Natural killer cell (primary cell): ENCODE measurements at regions not wholly inside any gene's neighbourhood (a gene's known extent, or its start where the extent isn't known, plus 50 kb on each side); places are given as distances from the start of the nearest gene placed in this dataset.
"Not testable (repeated sequence)": the region's sequence is repeated elsewhere in the genome, so short reads cannot be mapped to it uniquely, and the experiment has no call there.

Experiments
- ATAC-seq, 3 donors: fragments of 150-1000 bp in 2 of 3; fragments of 200-7000 bp in 1 of 3; cut with Tn5 transposase; 1 replicate in 1 of 3; 2 replicates in 2 of 3; pipeline ENCODE4 v1.10.0; 2021; ENCODE audit warnings: mild to moderate bottlenecking in 2 of 3, moderate library complexity in 2 of 3
- DNase-seq, 2 donors: peaks; one replicate each; pipeline versions ENCODE4 v3.0.0 to v3.0.0-alpha.2; 2013 to 2021; ENCODE audit warnings: mixed read lengths in 1 of 2
- H3K27ac ChIP-seq: one replicate; pipeline ENCODE4 v1.5.1; 2013; ENCODE audit warnings: mild to moderate bottlenecking, low read length
- H3K27me3 ChIP-seq: one replicate; pipeline ENCODE4 v1.6.1; 2013; ENCODE audit warnings: low read length; ENCODE audit not compliant: control insufficient read depth, insufficient read depth
- H3K36me3 ChIP-seq: one replicate; pipeline ENCODE4 v1.6.1; 2013; ENCODE audit warnings: low read length; ENCODE audit not compliant: control insufficient read depth, insufficient read depth
- H3K4me1 ChIP-seq: one replicate; pipeline ENCODE4 v1.6.1; 2013; ENCODE audit warnings: low read length; ENCODE audit not compliant: control insufficient read depth, insufficient read depth
- H3K4me3 ChIP-seq: one replicate; pipeline ENCODE4 v1.5.1; 2013; ENCODE audit warnings: low read length
- H3K9me3 ChIP-seq: one replicate; pipeline ENCODE4 v1.6.1; 2013; ENCODE audit warnings: low read length; ENCODE audit not compliant: control insufficient read depth, insufficient read depth
- H3K27ac Mint-ChIP-seq, 2 donors: one replicate each; pipeline ENCODE4 v1.8.0; 2022; ENCODE audit warnings: mild to moderate bottlenecking in 2 of 2, mixed read lengths in 2 of 2, moderate library complexity in 1 of 2
- H3K27me3 Mint-ChIP-seq, 2 donors: one replicate each; pipeline ENCODE4 v1.8.0; 2022; ENCODE audit warnings: low read depth in 2 of 2, mixed read lengths in 2 of 2
- H3K36me3 Mint-ChIP-seq: one replicate; pipeline ENCODE4 v1.8.0; 2022; ENCODE audit warnings: mixed read lengths
- H3K4me1 Mint-ChIP-seq, 2 donors: one replicate each; pipeline ENCODE4 v1.8.0; 2022; ENCODE audit warnings: mixed read lengths in 2 of 2
- H3K4me3 Mint-ChIP-seq: one replicate; pipeline ENCODE4 v1.8.0; 2022; ENCODE audit warnings: mild to moderate bottlenecking, moderate library complexity, mixed read lengths
- H3K9me3 Mint-ChIP-seq, 2 donors: one replicate each; pipeline ENCODE4 v1.8.0; 2022; ENCODE audit warnings: mixed read lengths in 2 of 2
- CTCF ChIP-seq: fragments of 200-600 bp; IDR thresholded peaks from one replicate; pipeline ENCODE4 v1.8.0; 2022; ENCODE audit warnings: antibody characterized with exemption
- WGBS: methylation state at CpG from one replicate; pipeline ENCODE4 v1.1.7; 2013; ENCODE audit warnings: missing lambda C conversion rate; ENCODE audit not compliant: insufficient coverage; 5-methylcytosine and 5-hydroxymethylcytosine counted together
- intact Hi-C: fragments of 100-400 bp; cut with micrococcal nuclease; formaldehyde crosslinking; loops from one replicate; pipeline ENCODE4 v1.14.2; 2022

- ATAC-seq (no peak), DNase-seq (no peak)
- Mint-ChIP-seq H3K4me1 (no peaks in the 10 kb centered on the region), H3K9me3 (peaks cover 11 to 20% of the 10 kb centered on the region in 2 donors), H3K4me3 (no peak overlapping the region), H3K27ac (no peak overlapping the region), H3K36me3 (no peaks in the 10 kb centered on the region), H3K27me3 (no peaks in the 10 kb centered on the region)
- Histone ChIP-seq H3K27me3 (no peaks in the 10 kb centered on the region), H3K4me1 (no peaks in the 10 kb centered on the region), H3K4me3 (no peak overlapping the region), H3K27ac (no peak overlapping the region), H3K9me3 (no peaks in the 10 kb centered on the region), H3K36me3 (no peaks in the 10 kb centered on the region)
- 75% methylated on average over 2 of the region's 3 CpGs for WGBS
- no peak for TF ChIP-seq CTCF
- intact Hi-C loops, result no loop called here
Measured at GRCh38 chr2:184322615-184323014, 275.7 kb upstream of the ZNF804A start.

- DNase-seq (no peak), ATAC-seq (no peak)
- Histone ChIP-seq H3K4me3 (no peak overlapping the region), H3K27ac (no peak overlapping the region), H3K4me1 (no peaks in the 10 kb centered on the region), H3K36me3 (no peaks in the 10 kb centered on the region), H3K9me3 (no peaks in the 10 kb centered on the region), H3K27me3 (no peaks in the 10 kb centered on the region)
- Mint-ChIP-seq H3K4me3 (no peak overlapping the region), H3K36me3 (no peaks in the 10 kb centered on the region), H3K27me3 (no peaks in the 10 kb centered on the region), H3K4me1 (no peaks in the 10 kb centered on the region), H3K9me3 (peaks cover 11 to 12% of the 10 kb centered on the region in 2 donors), H3K27ac (no peak overlapping the region)
- TF ChIP-seq CTCF, result no peak
- intact Hi-C loops, result no loop called here
- WGBS, result 71% methylated on average over 1 of the region's 2 CpGs
Measured at GRCh38 chr2:184326066-184326465, 272.3 kb upstream of the ZNF804A start.

GRCh38 chr2:184327805-184328204 lies 270.5 kb upstream of the ZNF804A start:
- H3K4me3 ChIP-seq, H3K27ac Mint-ChIP-seq, H3K36me3 ChIP-seq, H3K4me3 Mint-ChIP-seq, H3K27ac ChIP-seq, H3K9me3 Mint-ChIP-seq, intact Hi-C loops, H3K27me3 Mint-ChIP-seq, DNase-seq, H3K9me3 ChIP-seq, H3K36me3 Mint-ChIP-seq, H3K4me1 ChIP-seq, H3K27me3 ChIP-seq, ATAC-seq, H3K4me1 Mint-ChIP-seq: not testable (repeated sequence)
- 81% methylated on average over 28 of the region's 30 CpGs for WGBS

- ATAC-seq, H3K9me3 Mint-ChIP-seq, H3K27ac ChIP-seq, DNase-seq, H3K4me1 Mint-ChIP-seq, H3K27ac Mint-ChIP-seq, H3K36me3 Mint-ChIP-seq, H3K27me3 Mint-ChIP-seq, H3K9me3 ChIP-seq, intact Hi-C loops, H3K4me3 Mint-ChIP-seq, H3K4me1 ChIP-seq, H3K4me3 ChIP-seq, H3K27me3 ChIP-seq, H3K36me3 ChIP-seq: not testable (repeated sequence)
- 97% methylated on average over 18 of the region's 18 CpGs for WGBS
Measured at GRCh38 chr2:184330561-184330960, 267.8 kb upstream of the ZNF804A start.

- intact Hi-C loops, result no loop called here
- no peak for ATAC-seq
- no peak for TF ChIP-seq CTCF
Measured at GRCh38 chr2:184336688-184337087, 261.6 kb upstream of the ZNF804A start.

More at GRCh38 chr2:184336688-184337087, 261.6 kb upstream of the ZNF804A start:
- Histone ChIP-seq H3K4me3 (no peak overlapping the region), H3K27ac (no peak overlapping the region), H3K27me3 (no peaks in the 10 kb centered on the region), H3K4me1 (no peaks in the 10 kb centered on the region), H3K36me3 (no peaks in the 10 kb centered on the region), H3K9me3 (no peaks in the 10 kb centered on the region)
- no peak overlapping the region for H3K4me3 Mint-ChIP-seq
- no peak overlapping the region for H3K27ac Mint-ChIP-seq
- peaks cover 5 to 9% of the 10 kb centered on the region in 2 donors for H3K9me3 Mint-ChIP-seq
- no peak for DNase-seq
- H3K36me3 Mint-ChIP-seq, result no peaks in the 10 kb centered on the region
- no CpG with 5 or more reads among the region's 1 CpG for WGBS
- H3K27me3 Mint-ChIP-seq, result no peaks in the 10 kb centered on the region
- H3K4me1 Mint-ChIP-seq, result no peaks in the 10 kb centered on the region
